K562 (cell line): ENCODE measurements at regions not wholly inside any gene's neighbourhood (a gene's known extent, or its start where the extent isn't known, plus 50 kb on each side); places are given as distances from the start of the nearest gene placed in this dataset.
A peak's percentile ranks its signal among the peaks of the same experiment; 100 is the strongest.

Experiments used
- CAMTA2 ChIP-seq: fragments of 250-450 bp; sonication (Bioruptor Pico); conservative IDR thresholded peaks from 2 replicates; pipeline ENCODE4 v1.5.1; 2022
- FOSL1 ChIP-seq: fragments of 200-800 bp; sonication (Bioruptor generic); conservative IDR thresholded peaks from 2 replicates; pipeline ENCODE4 v1.6.1; 2016; ENCODE audit warnings: missing genetic modification characterization, missing compliant biosample characterization
- HNRNPUL1 ChIP-seq: fragments of 200-400 bp; formaldehyde crosslinking; IDR thresholded peaks from 2 replicates; pipeline ENCODE4 v1.6.1; 2017; ENCODE audit warnings: low read length
- KAT8 ChIP-seq: fragments of 450-650 bp; IDR thresholded peaks from 2 replicates; pipeline ENCODE4 v1.6.1; 2016; ENCODE audit warnings: low read depth, mild to moderate bottlenecking
- NCOA1 ChIP-seq: fragments of 450-650 bp; IDR thresholded peaks from 2 replicates; pipeline ENCODE4 v1.6.1; 2016; ENCODE audit warnings: low read depth
- NFRKB ChIP-seq: fragments of 450-650 bp; IDR thresholded peaks from 2 replicates; pipeline ENCODE4 v1.6.1; 2016; ENCODE audit warnings: low read depth
- SMC3 ChIP-seq: conservative IDR thresholded peaks from 2 replicates; pipeline ENCODE4 v1.6.1; 2011; ENCODE audit warnings: low read depth, low read length, improper control_type of control experiment; ENCODE audit not compliant: insufficient read depth
- ZBTB17 ChIP-seq: fragments of 450-650 bp; formaldehyde crosslinking; IDR thresholded peaks from 2 replicates; pipeline ENCODE4 v1.4.0; 2020; ENCODE audit warnings: mild to moderate bottlenecking
- ZKSCAN3 ChIP-seq: fragments of 250-450 bp; sonication (Bioruptor Pico); IDR thresholded peaks from 2 replicates; pipeline ENCODE4 v1.4.0; 2020
- ZNF699 ChIP-seq: fragments of 250-450 bp; sonication (Bioruptor Pico); IDR thresholded peaks from 2 replicates; pipeline ENCODE4 v1.8.0; 2021; ENCODE audit warnings: mild to moderate bottlenecking, moderate library complexity; ENCODE audit not compliant: insufficient replicate concordance
- TF ChIP-seq, protein P1 (sequence below), 2 experiments: fragments of 150-350 bp in 1 of 2; IDR thresholded peaks; 2 replicates each; pipeline ENCODE4 v1.6.1; 2012 to 2016; ENCODE audit warnings: low read depth in 2 of 2, low read length in 2 of 2, mild to moderate bottlenecking in 1 of 2, moderate library complexity in 1 of 2
- TF ChIP-seq, protein P2 (sequence below), 3 experiments: IDR thresholded peaks in 2 of 3; conservative IDR thresholded peaks in 1 of 3; 2 replicates each; pipeline ENCODE4 v1.5.1; 2011 to 2012; ENCODE audit warnings: low read length in 3 of 3, mild to moderate bottlenecking in 3 of 3, control low read depth in 2 of 3, improper control_type of control experiment in 1 of 3, inconsistent platforms in 1 of 3, low read depth in 1 of 3, mixed read lengths in 1 of 3, moderate library complexity in 1 of 3; ENCODE audit not compliant: insufficient read depth in 2 of 3
- TF ChIP-seq, protein P3 (sequence below): fragments of 450-650 bp; formaldehyde crosslinking; IDR thresholded peaks from 2 replicates; pipeline ENCODE4 v1.4.0; 2022; ENCODE audit warnings: missing genetic modification characterization
- TF ChIP-seq, protein P4 (sequence below): sonication (generic); formaldehyde crosslinking; IDR thresholded peaks from 2 replicates; pipeline ENCODE4 v1.8.0; 2022; ENCODE audit warnings: mild to moderate bottlenecking, missing genetic modification reagents
- TF ChIP-seq, protein P5 (sequence below): IDR thresholded peaks from 2 replicates; pipeline ENCODE4 v1.6.1; 2011; ENCODE audit not compliant: insufficient read length; ENCODE audit errors: extremely low read depth
- TF ChIP-seq, protein P6 (sequence below): sonication (generic); formaldehyde crosslinking; IDR thresholded peaks from 2 replicates; pipeline ENCODE4 v1.8.0; 2022; ENCODE audit warnings: mild to moderate bottlenecking, missing genetic modification reagents

DNA sequence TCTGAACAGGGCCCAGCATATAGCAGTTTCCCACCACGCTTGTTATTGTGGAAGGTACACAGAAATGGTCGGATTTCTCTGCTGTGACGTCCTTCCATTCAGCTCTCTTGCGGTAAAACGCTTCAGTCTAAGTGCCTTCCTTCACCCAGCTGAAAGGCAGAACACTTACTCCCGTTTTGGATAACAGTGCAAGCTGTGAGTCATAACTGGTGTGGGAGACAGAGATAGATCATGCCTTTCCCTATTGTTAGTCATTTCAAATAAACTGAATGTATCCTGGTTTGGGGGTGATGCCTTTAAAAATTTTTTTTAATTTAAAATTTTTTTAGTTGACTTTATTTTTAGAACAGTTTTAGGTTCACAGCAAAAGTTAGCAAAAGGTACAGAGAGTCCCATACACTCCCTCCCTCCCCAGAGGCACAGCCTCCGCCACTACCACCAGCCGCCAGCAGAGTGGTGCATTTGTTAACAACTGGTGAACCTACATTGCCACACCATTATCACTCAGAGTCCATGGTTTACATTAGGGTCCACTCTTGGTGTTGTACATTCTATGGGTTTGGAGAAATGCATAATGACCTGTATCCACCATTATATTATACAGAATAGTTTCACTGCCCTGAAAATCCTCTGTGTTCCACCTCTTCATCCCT, 94.9 kb upstream of the NSMCE3 start (continued):
- TF ChIP-seq, protein P1, sequence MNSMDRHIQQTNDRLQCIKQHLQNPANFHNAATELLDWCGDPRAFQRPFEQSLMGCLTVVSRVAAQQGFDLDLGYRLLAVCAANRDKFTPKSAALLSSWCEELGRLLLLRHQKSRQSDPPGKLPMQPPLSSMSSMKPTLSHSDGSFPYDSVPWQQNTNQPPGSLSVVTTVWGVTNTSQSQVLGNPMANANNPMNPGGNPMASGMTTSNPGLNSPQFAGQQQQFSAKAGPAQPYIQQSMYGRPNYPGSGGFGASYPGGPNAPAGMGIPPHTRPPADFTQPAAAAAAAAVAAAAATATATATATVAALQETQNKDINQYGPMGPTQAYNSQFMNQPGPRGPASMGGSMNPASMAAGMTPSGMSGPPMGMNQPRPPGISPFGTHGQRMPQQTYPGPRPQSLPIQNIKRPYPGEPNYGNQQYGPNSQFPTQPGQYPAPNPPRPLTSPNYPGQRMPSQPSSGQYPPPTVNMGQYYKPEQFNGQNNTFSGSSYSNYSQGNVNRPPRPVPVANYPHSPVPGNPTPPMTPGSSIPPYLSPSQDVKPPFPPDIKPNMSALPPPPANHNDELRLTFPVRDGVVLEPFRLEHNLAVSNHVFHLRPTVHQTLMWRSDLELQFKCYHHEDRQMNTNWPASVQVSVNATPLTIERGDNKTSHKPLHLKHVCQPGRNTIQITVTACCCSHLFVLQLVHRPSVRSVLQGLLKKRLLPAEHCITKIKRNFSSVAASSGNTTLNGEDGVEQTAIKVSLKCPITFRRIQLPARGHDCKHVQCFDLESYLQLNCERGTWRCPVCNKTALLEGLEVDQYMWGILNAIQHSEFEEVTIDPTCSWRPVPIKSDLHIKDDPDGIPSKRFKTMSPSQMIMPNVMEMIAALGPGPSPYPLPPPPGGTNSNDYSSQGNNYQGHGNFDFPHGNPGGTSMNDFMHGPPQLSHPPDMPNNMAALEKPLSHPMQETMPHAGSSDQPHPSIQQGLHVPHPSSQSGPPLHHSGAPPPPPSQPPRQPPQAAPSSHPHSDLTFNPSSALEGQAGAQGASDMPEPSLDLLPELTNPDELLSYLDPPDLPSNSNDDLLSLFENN (IDR thresholded peaks at IDR 0.05; ENCODE audit: low read depth in 2 of 2, low read length in 2 of 2): no peak
- TF ChIP-seq CAMTA2 (CRISPR knock-in tag): no peak
- TF ChIP-seq, protein P2, sequence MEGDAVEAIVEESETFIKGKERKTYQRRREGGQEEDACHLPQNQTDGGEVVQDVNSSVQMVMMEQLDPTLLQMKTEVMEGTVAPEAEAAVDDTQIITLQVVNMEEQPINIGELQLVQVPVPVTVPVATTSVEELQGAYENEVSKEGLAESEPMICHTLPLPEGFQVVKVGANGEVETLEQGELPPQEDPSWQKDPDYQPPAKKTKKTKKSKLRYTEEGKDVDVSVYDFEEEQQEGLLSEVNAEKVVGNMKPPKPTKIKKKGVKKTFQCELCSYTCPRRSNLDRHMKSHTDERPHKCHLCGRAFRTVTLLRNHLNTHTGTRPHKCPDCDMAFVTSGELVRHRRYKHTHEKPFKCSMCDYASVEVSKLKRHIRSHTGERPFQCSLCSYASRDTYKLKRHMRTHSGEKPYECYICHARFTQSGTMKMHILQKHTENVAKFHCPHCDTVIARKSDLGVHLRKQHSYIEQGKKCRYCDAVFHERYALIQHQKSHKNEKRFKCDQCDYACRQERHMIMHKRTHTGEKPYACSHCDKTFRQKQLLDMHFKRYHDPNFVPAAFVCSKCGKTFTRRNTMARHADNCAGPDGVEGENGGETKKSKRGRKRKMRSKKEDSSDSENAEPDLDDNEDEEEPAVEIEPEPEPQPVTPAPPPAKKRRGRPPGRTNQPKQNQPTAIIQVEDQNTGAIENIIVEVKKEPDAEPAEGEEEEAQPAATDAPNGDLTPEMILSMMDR (IDR thresholded peaks at IDR 0.05 in 2 of 3, conservative IDR thresholded peaks at IDR 0.05 in 1 of 3; ENCODE audit: insufficient read depth in 2 of 3, low read depth in 1 of 3, low read length in 3 of 3): peak; percentile 21 to 29 (median 28); a peak in 2 of 6 replicates
- TF ChIP-seq, protein P3, sequence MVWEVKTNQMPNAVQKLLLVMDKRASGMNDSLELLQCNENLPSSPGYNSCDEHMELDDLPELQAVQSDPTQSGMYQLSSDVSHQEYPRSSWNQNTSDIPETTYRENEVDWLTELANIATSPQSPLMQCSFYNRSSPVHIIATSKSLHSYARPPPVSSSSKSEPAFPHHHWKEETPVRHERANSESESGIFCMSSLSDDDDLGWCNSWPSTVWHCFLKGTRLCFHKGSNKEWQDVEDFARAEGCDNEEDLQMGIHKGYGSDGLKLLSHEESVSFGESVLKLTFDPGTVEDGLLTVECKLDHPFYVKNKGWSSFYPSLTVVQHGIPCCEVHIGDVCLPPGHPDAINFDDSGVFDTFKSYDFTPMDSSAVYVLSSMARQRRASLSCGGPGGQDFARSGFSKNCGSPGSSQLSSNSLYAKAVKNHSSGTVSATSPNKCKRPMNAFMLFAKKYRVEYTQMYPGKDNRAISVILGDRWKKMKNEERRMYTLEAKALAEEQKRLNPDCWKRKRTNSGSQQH (CRISPR knock-in tag): no peak
- 0 out of 2 replicates have a peak, but pooled peaks have one; percentile 8 for TF ChIP-seq SMC3
- TF ChIP-seq ZNF699 (CRISPR knock-in tag): no peak
- no peak for TF ChIP-seq KAT8
- TF ChIP-seq ZBTB17: no peak
- TF ChIP-seq FOSL1 (tag): peak; percentile 76
- no peak for TF ChIP-seq ZKSCAN3 (CRISPR knock-in tag)
- TF ChIP-seq NCOA1: no peak
- TF ChIP-seq NFRKB: no peak
- TF ChIP-seq HNRNPUL1: no peak
- TF ChIP-seq, protein P4, sequence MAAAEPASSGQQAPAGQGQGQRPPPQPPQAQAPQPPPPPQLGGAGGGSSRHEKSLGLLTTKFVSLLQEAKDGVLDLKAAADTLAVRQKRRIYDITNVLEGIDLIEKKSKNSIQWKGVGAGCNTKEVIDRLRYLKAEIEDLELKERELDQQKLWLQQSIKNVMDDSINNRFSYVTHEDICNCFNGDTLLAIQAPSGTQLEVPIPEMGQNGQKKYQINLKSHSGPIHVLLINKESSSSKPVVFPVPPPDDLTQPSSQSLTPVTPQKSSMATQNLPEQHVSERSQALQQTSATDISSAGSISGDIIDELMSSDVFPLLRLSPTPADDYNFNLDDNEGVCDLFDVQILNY (CRISPR knock-in tag): no peak
- TF ChIP-seq, protein P5, sequence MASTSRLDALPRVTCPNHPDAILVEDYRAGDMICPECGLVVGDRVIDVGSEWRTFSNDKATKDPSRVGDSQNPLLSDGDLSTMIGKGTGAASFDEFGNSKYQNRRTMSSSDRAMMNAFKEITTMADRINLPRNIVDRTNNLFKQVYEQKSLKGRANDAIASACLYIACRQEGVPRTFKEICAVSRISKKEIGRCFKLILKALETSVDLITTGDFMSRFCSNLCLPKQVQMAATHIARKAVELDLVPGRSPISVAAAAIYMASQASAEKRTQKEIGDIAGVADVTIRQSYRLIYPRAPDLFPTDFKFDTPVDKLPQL: no peak
- TF ChIP-seq, protein P6, sequence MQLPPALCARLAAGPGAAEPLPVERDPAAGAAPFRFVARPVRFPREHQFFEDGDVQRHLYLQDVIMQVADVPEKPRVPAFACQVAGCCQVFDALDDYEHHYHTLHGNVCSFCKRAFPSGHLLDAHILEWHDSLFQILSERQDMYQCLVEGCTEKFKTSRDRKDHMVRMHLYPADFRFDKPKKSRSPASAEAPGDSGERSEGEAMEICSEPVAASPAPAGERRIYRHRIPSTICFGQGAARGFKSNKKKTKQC (CRISPR knock-in tag): no peak
